SHP77 treated with DMSO at 0.1 percent for 48 hours (cell line): ENCODE measurements at regions not wholly inside any gene's neighbourhood (a gene's known extent, or its start where the extent isn't known, plus 50 kb on each side); places are given as distances from the start of the nearest gene placed in this dataset.

ENCODE experiments used
- DNase-seq: peaks from one replicate; lab custom pipeline; 2025; lab: John Stamatoyannopoulos, UW

DNA sequence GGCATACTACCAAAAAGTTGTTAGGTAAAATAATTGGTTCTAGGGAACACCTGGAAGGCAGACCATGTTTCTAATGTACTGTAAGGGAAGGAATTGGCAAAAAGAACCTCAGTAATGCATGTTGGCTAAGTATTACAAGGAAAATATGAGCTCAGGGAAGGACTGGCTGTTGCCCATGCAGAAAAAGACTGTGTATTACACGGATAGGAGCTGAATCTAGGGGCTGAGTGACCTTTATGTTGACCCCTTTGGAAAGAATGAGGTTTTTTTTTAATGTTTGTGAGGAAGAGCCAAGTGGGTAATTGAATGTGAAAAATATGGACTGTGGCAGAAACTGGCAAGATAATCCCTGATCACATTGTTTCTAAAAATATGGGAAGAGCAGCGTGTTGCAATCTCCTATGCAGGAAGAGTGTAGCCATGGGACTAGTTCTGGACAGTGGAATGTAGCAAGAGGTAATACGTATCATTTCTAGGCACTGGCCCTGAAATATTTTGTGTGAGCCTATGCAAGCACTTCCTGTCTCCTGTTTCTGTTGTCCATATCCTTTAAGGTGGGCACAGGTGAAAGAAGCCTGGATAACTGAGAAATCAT lies 95.1 kb upstream of the CNTNAP4 start:
- DNase-seq, result no peak

DNA sequence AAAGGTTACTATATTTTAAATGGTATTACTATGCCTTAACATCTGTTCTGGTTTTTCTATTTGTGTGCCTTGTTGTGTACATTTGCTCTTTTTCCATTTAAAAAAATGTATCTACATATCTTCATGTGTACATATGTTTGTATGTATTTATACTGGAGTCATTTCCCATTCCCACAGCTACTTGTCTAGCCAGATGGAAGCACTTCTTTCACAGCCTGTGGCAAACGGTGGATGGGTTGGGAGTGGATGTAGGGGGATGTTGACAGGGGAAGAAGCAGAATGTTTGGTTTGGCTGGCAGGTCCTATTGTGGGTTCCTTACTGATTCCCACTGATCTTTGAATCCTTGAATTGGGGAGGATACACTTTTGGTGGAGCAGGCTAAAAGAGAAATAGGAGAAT lies 93.6 kb upstream of the CNTNAP4 start:
- DNase-seq, result no peak

DNA sequence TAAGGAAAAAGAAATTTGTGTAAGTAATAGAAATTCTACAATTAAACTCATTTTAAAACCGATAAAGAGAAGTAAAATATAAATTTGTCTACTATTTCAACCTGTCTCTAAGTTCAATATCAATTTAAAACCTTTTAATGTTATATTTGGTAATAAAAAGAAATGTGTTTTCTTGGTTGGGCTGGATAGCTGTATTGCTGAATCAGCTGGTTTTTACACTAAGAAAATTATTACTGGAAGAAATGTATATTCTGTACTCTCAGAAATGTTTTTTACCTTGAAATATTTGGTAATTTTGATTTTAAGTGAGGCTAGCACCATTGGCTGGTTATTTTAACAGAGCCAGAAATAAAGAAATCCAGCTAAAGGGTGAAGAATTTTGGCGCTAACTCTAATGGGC lies 87.1 kb upstream of the CNTNAP4 start:
- no peak for DNase-seq

DNA sequence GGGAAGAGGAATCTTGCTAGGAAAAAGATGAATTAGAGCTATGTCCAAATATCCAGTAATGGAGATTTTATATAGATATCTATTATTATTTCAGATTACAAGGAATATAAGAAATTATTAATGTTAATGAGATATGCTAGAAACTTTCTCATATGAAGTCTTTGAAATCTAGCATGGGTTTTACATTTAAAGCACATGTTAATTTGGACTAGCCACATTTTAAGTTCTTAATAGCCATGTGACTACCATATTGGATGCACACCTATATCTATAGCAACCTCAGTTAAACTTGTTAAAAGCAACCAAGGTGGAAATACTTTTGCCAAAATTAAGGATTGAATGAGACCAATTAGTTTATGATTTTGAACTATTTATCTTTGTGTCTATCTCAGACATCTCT lies 86.7 kb upstream of the CNTNAP4 start:
- DNase-seq, result no peak

DNA sequence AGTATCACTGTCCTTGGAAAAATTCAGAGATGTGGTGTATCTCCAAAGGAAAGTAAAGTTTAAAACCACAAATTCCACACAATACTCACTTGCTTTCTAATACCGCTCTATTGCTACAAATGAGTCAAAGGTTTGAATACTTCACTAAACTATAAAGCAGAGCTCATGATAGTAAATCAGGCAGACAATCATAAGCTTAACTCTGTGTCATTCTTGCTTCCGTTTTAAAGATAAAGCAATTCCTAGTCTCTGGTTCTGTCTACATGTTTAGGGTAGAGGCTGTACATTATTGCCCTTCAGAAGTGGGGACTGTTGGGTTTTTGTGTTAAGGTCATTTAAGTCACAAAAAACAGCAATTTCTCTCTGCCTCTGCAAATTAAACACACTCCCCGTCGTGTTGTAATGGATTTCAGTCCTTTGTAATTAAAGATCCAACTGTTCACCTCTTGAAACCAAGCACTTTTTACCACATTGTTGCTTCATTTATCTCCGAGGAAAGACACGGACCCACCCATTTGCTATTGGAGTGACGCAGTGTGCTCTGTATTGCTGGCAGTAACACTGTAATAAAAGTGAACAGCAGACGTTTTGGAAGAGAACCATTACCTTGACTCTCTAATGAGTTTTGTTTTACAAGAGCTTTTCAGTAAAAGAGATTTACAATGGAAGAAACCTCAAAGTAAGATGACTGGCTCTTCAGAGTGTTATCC lies 83.1 kb upstream of the CNTNAP4 start:
- DNase-seq, result no peak

DNA sequence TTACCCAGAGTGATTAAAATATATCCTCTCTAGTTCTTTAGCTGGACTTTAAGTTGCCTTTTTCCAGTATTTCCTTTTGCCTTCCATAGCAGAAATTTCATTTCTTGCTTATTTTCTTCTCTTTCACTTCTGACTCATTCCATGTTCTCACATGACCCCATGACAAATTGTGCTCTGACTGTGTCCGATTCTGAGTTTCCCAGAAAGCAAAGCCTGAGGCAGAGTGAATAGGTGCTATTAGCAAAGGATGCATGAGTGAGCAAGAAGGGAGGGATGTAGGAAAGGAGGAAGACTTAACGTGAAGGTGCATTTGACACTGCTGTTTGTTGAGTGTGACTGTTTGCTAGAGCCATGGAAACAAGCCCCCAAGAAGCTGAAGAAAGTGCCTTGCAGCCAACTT lies 82.6 kb upstream of the CNTNAP4 start:
- DNase-seq, result no peak

DNA sequence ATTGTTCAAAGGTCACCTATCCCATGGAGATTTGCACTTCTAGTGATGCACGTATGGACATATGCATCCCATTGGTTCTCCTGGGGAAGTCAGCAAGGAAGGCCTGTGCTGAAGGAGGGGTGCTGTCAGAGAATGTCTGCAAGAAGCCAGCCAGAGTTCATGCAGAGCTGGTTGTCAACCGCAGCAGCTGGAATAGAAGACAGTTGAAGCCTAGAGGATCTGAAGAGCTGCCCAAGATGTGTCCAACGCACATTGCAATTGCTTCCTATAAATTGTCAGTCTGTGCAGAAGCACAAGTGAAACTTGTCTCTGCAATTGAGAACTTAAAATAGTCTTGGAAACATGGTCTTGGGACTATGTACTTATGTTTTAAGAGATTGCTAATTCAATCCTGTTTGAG lies 82.1 kb upstream of the CNTNAP4 start:
- no peak for DNase-seq

DNA sequence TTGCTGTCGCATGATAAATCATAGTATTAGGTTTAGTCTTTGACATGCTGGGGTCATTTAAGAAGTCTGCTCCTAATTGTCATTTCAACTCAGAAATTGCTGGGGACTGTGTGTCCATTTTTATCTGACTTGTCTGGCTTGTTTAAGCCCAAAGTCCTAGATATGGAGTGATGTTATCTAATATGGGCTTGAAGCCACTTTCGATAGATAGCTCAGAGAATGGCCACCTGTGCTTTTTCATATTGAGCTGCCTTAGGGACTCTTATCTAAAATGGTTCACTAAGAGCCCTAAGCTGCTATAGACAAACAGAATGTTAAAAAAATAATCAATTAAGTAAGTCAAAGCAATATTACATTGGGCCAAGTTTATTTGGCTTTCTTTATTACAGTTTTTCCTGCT lies 81.6 kb upstream of the CNTNAP4 start:
- no peak for DNase-seq

DNA sequence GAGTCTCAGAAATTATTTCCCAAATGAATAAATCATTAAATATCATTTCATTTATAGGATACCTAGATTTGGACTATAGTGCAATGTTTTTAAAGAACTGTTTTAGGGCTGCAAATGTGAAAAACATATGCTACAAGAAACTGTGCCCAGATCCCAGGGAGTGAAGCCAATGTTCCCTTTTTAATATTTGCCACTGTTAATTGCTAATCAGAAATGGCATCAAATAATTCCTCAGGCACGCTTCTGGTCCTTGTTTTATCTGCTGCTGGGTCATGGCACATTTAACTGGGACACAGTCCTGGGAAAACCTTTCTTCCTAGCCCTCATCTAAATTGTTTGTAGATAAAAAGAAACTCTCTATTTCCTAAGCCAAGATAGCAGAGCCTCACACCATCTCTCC lies 79.3 kb upstream of the CNTNAP4 start:
- no peak for DNase-seq

DNA sequence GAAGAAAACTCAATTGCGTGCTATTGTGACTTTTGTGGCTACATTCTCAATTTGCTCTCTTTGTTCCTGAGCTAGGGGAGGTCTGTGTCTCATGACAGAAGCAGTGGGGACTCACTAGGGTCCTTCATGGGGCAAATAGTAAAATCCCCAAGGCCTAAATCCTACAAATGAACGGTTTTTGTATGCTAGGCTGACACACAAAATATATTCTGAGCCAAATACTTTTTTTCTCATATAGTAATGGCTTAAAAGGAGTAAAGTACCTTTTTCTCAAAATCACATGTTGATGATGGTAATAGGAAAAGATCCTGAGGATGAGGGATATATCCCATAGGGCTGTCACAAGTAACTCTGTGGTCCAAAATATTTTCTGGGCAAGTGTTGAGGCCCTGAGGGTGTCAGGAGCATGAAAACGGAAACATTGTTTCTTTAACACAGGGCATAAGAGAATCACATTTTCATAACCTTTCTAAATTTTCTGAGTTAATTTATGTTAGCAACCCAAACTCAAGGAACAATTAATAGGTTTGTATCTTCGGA lies 77.5 kb upstream of the CNTNAP4 start:
- DNase-seq, result no peak

DNA sequence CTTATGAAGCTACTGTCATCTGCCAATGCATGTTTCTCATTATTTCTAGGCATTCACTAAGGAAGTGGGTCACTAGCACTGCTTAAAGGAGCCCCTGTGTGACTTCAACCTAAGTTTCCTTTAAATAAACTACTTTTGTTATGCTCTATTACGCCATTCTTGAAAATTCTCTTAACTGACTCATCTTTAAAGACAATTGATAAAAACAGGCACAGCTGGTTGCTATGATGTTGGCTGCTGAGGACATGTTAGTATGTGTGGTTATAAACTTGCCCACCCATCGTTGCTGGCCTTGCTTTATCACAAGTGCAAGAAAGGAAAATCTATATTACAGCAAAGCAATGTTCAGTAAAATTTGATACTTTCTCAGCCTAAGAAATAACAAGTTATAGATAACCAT lies 75.8 kb upstream of the CNTNAP4 start:
- no peak for DNase-seq

DNA sequence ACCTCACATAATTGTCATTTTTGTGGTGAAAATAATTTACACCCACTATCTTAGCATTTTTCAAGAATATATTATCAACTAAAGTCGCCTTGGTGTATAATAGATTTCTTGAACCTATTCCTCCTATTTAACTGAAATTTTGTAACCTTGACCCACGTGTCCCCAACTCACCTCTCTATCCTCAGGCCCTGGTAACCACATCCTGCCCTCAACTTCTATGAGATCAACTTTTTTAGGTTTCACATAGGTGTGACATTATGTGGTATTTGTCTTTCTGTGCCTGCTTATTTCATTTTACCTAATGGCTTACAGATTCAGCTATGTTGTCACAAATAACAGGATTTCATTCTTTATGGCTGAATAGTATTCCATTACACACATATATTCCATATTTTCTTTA lies 73.0 kb upstream of the CNTNAP4 start:
- DNase-seq, result no peak

DNA sequence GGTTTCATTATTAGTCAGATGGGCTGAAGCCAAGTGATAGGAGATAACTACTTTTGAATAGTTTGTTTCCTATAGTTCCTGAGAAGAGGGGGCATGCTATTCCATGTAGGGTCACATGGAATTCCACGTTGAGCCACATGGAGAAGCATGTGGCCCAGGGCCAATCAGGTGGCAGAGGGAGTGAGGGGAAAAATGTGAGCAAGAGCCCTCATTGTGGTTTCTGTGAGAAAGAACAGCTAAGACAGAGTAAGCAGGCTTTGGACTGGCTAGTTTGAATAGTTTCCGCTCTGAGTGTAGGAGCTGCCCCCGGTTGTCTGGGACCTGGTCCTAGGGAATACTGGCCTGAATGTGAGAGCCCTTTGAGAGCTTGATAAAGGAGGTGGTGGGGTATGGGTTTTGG lies 69.9 kb upstream of the CNTNAP4 start:
- no peak for DNase-seq

DNA sequence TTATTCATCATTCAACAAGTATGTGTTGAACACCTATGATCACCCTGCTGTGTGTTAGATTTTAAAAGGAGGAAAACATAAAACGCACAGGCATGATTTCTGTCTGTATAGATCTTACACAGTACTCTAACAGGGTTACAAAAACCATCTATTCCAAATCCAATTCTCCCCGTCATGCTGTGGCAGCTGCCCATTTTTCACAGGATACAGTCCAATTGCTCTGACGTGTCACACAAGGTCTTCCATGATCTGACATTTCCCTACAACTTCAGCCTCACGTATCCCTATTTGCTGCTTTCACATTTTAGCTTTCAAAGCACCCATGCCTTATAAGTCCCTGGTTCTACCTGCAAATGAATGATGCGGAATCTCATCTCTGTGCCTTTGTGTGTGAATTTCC lies 67.0 kb upstream of the CNTNAP4 start:
- DNase-seq, result no peak

DNA sequence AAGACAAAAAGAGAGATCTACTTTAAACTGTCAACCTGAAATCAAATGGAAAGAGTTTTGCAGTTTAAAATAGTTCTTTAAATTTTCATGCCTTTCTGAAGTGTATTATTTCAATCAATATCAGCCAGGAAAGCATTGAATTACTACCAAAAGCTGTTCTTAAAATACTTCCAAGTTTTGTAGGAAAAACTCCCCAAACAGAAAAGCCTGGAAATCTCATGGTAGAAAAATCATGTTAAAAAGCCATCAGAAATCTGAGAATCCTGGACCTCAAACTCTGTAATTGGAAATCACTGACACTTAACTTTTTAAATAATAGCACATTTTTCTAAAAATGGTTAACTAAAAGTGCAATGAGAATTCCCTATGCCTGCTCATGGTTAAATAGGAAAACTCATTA lies 63.3 kb upstream of the CNTNAP4 start:
- DNase-seq, result no peak

DNA sequence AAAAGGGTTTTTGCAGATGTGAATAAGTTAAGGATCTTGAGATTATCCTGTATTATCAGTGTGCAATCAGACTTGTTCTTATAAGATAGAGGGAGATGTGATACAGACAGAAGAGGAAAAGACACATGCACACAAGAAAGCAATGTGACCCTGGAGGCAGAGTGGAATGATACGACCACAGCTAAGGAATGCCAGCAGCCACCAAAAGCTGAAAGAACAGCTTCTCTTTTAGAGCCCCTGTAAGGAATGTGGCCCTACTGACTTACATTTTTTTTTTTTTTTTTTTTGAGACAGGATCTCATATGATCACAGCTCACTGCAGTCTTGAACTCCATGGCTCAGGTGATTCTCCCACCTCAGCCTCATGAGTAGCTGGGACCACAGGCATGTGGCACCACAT lies 62.3 kb upstream of the CNTNAP4 start:
- no peak for DNase-seq

DNA sequence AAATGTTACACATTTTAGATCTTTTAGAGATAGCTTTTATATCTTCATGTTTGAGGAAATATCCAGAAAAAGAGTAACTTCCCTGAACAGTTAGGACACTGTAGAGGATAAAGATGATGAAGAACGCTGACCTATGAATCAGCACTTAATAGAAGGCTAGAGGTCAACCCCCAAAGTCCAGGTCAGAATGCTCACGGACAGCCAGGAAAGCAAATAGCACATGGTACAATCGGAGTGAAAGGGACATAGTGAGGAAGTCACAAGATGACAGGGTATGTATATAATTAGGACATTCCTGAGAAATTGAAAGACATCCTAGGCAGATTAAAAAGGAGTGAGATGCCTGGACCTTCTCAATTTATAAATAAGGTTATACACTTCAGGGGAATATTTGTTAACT lies 55.1 kb upstream of the CNTNAP4 start:
- DNase-seq, result no peak

DNA sequence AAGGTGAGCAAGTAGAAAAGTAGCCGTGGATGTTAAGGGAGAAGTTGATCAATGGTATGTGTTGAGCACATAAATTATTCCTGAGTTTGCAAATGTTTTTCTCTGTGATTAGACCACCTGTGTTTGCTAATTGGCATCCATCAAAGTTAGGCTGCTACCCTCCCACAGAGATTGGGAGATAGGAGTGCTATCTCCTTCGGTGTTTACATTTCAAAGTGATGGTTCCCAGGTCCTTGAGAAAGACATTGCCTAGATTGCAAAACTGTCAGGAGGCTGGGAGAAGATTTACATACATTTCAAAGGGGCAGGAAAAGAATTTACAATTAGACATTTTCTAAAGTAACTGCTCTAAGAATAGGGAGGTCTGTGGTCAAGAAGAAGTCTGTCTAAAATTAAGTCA lies 54.3 kb upstream of the CNTNAP4 start:
- no peak for DNase-seq

DNA sequence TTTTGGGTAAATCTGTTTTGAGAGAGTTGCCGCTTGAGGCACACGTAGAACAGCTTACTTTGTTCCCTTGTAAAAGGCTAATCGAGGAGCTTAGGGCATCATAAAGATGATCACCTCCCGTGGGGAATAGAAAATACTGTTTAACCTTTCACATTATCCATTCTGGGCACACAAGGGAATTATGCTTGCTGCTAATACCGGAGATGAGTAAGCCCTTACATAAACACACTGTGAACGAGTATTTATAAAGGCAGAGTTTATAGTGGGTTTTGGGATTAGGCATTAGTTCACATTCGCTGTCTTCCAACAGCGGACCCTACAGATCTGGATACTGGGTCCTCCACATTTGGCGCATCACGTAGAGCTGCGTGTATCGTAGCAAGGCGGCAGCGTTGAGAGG lies 51.2 kb upstream of the CNTNAP4 start:
- DNase-seq, result no peak

DNA sequence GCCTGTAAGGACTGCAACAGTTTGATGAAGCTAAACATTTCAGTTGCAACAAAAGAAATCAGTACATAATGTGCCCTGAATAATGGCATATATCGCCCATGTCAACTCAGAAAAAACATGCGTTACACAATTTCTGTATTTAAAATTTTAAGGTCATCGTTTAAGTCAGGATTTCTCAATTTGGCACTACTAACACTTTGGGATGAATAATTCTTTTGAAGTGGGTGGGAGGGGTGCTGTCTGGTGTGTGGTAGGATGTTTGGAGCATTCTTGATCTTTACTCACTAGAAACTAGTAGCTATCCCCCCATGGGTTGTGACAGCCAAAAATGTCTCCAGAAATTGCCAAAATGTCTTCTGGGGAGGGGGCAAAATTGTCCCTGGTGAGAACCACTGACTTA lies 50.7 kb upstream of the CNTNAP4 start:
- no peak for DNase-seq
